OCI-LY7 (cell line): ENCODE measurements at regions not wholly inside any gene's neighbourhood (a gene's known extent, or its start where the extent isn't known, plus 50 kb on each side); places are given as distances from the start of the nearest gene placed in this dataset.

Experiments used
- CTCF ChIP-seq: fragments of 200-600 bp; sonication (generic); conservative IDR thresholded peaks from 2 replicates; pipeline ENCODE4 v1.5.1; 2014; ENCODE audit warnings: mild to moderate bottlenecking, antibody characterized with exemption, low read length, moderate library complexity, mixed read lengths
- EZH2phosphoT487 ChIP-seq: fragments of 200-600 bp; sonication (generic); IDR thresholded peaks from 2 replicates; pipeline ENCODE4 v1.6.1; 2018; ENCODE audit warnings: low read depth, borderline replicate concordance, mild to moderate bottlenecking, mixed run types, antibody characterized with exemption, low read length, moderate library complexity, mixed read lengths

DNA sequence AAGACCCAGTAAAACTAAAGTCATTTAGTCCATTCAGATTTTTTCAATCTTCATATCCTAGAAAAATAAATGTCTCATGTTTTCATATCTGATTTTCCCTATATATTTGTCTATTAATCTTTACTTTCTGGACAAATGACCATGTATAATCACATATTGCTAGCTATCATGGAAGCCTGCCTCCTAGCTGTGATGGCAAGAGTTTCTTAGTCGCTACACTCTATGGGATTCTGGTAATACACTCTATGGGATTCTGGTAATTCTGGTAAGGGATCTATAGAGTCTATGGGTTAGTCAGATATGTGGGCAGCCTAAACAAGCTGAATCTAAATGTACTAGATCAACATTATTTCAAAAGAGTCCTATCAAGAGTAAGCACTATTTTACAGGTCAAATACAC is 198.7 kb upstream of the LHX8 start:
- TF ChIP-seq CTCF (no peak), EZH2phosphoT487 (no peak)
